ENCODE measurements at regions not wholly inside any gene's neighbourhood (a gene's known extent, or its start where the extent isn't known, plus 50 kb on each side); places are given as distances from the start of the nearest gene placed in this dataset.
"Not testable (repeated sequence)": the region's sequence is repeated elsewhere in the genome, so short reads cannot be mapped to it uniquely, and the experiment has no call there.

DNA sequence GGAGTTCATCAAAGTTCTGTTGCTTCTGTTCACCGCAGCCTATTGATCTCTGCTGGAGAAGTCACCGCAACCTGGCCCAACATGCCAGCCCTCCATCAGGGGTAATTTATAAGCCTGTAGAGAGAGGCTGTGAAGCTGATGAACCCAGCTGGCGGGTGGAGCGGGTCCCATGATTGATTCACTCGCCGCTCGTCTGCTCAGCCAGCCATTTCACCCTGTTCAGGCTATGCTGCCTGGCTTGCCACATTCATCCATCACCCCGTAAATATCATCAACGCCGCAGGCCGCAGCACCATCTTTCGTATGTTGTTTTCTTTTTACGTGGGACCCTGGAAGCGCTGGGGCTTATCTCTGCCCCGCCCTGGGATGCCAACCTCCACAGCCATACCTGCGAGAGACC, 116.7 kb upstream of the OPCML start:
- in situ Hi-C loops (cut with HindIII; ENCODE audit: low pct_unique_long_range_greater_than_20kb, low sequenced_read_pairs): no loop called here
- DNase-seq (ENCODE audit: low read depth in 1 of 2, low spot score in 1 of 2): no peak
- no peak for TF ChIP-seq JUND (IDR thresholded peaks at IDR 0.05; ENCODE audit: low read depth)

DNA sequence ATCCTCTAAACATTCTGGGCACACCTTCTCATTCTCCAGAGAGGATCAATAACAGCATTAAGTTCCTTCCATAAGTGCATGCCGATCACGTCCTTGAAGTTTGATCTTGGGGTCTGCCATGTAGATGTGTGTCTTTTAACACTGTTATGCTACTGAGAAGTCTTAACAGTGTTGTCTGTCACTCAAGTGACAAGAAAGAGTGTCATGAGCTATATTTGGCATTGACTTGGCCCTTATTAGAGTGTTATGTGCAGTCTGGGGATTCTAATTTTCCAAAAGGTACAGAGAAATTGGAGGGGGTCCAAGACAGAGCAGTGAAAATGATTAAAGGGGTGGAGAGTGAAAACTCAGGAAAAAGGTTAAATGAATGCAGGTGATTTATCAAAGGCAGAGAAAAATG, 107.1 kb upstream of the OPCML start:
- in situ Hi-C loops (cut with HindIII; ENCODE audit: low pct_unique_long_range_greater_than_20kb, low sequenced_read_pairs): no loop called here
- TF ChIP-seq JUND (IDR thresholded peaks at IDR 0.05; ENCODE audit: low read depth): no peak
- no peak for DNase-seq (ENCODE audit: low read depth in 1 of 2, low spot score in 1 of 2)

DNA sequence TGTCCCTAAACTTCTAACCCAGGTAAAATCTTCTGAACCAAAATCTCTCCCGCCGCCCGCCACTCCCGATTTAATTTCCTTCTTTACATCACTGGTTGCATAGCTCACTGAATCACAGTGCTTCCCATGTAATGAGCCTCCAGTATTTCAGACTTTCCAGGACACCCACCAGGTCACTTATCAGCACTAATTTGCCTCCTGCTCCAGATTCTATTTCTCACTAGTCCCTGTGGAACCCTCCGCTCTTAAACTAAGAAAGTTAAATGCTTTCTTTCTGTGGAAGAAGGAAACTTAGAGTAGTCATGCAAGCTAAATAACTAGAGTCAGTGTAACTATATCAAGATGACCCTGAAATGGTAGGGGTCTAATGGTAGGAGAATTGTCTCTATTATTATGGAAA, 106.6 kb upstream of the OPCML start:
- no peak for DNase-seq (ENCODE audit: low read depth in 1 of 2, low spot score in 1 of 2)
- no peak for TF ChIP-seq JUND (IDR thresholded peaks at IDR 0.05; ENCODE audit: low read depth)
- in situ Hi-C loops (cut with HindIII; ENCODE audit: low pct_unique_long_range_greater_than_20kb, low sequenced_read_pairs): no loop called here

DNA sequence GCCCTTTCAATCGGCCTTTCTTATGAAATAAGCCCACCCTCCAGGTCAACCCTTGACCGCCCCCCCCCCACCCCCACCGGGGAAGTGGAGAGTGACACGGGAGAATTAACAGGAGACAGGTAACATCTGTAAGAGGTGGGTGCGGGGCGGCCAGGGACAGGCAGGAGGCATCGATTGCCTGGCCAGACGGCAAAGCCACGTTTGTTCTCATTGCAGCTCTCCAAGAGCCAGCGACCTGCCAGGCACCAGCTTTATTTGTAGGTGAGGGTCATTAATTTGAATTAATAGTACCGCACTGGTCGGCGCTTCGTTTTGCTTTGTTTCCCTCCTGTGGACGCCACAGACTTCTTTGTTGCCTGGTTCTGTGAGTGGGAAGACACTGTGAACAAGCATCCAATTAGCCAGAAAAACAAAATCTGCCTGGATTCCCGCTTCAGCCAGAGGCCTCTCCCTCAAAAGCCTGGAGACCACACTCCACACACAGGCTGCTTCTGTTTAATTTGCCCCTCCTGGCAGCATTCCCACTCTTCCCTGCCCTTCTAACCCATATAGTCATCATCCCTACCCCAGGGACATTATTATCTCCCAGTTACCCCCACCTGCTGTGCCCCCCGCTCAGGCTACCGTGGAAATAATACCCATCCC, 104.5 kb upstream of the OPCML start:
- DNase-seq (ENCODE audit: low read depth in 1 of 2, low spot score in 1 of 2): no peak
- in situ Hi-C loops (cut with HindIII; ENCODE audit: low pct_unique_long_range_greater_than_20kb, low sequenced_read_pairs): no loop called here
- no peak for TF ChIP-seq JUND (IDR thresholded peaks at IDR 0.05; ENCODE audit: low read depth)

DNA sequence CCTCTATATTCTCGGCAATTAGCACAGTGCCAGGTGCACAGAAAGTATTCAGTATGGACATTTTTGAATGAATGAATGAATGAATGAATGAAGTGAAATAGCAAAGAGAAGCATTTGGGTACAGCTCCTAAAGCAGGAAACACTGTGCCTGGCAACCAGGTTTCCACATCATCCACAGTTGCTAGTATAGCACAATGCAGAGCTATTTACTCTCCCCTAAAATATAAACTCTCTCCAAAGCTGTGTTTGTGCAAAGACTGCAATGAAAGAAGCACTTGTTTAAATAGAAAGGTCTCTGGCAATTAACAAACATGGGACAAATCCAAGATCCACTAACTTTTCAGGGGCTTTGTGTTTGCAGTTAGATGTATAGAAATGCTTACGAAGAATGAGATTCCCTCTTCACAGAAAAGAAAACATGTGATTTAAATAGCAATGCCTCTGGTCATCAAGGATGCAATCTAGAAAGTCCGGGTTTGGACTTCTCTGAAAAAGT, 103.0 kb upstream of the OPCML start:
- in situ Hi-C loops (cut with HindIII; ENCODE audit: low pct_unique_long_range_greater_than_20kb, low sequenced_read_pairs): no loop called here
- no peak for DNase-seq (ENCODE audit: low read depth in 1 of 2, low spot score in 1 of 2)
- TF ChIP-seq JUND (IDR thresholded peaks at IDR 0.05; ENCODE audit: low read depth): no peak

DNA sequence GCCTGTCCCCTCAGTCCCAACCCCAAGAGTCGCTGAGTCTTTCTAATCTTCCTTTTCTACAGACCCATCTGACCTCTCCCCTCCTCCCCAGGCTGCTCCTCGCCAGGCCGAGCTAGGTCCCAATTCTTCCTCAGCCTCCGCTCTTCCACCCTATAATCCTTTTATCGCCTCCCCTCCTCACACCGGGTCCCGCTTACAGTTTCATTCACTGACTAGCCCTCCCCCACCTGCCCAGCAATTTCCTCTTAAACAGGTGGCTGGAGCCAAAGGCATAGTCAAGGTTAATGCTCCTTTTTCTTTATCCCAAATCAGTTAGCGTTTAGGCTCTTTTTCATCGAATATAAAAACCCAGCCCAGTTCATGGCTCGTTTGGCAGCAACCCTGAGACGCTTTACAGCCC, 96.1 kb upstream of the OPCML start:
- in situ Hi-C loops (cut with HindIII; ENCODE audit: low pct_unique_long_range_greater_than_20kb, low sequenced_read_pairs); DNase-seq (ENCODE audit: low read depth in 1 of 2, low spot score in 1 of 2): not testable (repeated sequence)

DNA sequence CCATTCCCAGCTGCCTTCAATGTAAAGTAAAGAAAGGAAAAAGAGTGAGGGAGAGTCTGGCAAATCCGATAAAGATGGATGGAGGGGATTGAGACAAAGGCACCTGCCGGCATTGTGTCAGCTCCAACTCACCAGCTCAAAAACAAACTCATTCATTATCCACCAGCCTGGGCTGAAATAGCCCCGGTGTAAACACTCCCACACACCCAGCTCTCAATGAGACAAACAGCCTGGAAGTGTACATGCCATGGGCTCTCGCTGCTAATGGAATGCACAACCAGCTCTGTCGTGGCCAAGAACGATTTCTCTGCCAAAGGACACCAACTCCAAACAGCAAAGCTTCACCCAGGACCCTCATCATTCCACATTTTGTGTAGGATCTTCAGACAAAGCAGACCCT, 89.3 kb upstream of the OPCML start:
- no peak for TF ChIP-seq JUND (IDR thresholded peaks at IDR 0.05; ENCODE audit: low read depth)
- no peak for DNase-seq (ENCODE audit: low read depth in 1 of 2, low spot score in 1 of 2)
- in situ Hi-C loops (cut with HindIII; ENCODE audit: low pct_unique_long_range_greater_than_20kb, low sequenced_read_pairs): no loop called here

DNA sequence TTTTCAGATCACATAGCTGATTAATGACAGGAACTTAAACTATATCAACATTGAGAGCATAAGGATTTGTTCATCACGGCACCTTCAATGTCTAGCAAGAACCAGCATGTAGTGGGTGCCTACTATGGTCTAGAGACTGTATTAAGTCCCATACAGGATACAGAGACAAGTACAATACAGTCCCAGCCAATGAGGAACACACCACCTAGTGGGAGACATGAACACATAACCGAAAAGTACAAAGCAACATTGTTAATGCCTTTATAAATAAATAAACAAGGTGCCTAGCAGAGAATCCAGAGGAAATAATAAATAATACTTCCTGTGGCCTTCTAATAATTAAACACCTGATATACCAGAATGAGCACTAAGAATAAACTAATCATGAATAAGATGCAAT, 87.7 kb upstream of the OPCML start:
- in situ Hi-C loops (cut with HindIII; ENCODE audit: low pct_unique_long_range_greater_than_20kb, low sequenced_read_pairs): no loop called here
- TF ChIP-seq JUND (IDR thresholded peaks at IDR 0.05; ENCODE audit: low read depth): no peak
- peak; percentile 39 to 59 for DNase-seq (ENCODE audit: low read depth in 1 of 2, low spot score in 1 of 2)

DNA sequence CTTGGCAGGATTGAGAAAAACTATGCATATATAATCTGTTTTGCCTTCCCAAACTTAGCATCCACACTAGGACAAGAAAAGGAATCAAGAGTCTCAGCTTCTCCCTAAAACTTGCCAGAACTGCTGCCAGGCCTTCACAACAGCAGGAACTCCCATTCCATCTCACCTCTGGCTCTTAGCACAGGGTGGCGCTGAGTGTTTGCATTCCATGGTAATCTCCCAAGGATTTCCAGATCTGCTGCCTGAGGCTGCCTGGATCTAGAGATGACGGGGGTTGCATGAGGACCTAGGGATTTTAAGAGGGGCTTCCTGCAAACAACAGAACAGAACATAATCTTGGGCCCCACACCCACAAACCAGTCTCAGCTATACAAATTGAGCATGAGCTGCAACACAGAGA, 87.1 kb upstream of the OPCML start:
- in situ Hi-C loops (cut with HindIII; ENCODE audit: low pct_unique_long_range_greater_than_20kb, low sequenced_read_pairs): no loop called here
- DNase-seq (ENCODE audit: low read depth in 1 of 2, low spot score in 1 of 2): no peak
- TF ChIP-seq JUND (IDR thresholded peaks at IDR 0.05; ENCODE audit: low read depth): no peak

DNA sequence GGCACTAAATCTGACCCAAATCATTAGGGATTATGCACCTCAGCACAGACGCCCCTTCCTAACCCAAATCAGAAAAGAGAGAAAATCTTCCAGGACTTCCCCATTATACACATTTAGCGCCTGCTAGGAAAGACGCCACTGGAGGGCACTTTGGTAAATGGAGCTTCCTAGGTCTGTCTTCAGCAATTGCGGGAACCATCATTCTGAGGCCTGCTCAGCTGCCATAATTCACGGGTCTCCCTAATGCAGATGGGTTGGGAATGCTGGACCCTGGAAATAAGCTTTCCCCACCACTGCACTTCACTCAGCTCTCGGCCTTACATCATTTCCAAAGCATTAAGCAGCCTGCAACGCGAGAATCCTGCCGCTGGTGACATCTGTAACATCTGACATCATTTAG, 86.2 kb upstream of the OPCML start:
- TF ChIP-seq JUND (IDR thresholded peaks at IDR 0.05; ENCODE audit: low read depth): no peak
- in situ Hi-C loops (cut with HindIII; ENCODE audit: low pct_unique_long_range_greater_than_20kb, low sequenced_read_pairs): no loop called here
- no peak for DNase-seq (ENCODE audit: low read depth in 1 of 2, low spot score in 1 of 2)

- DNase-seq (ENCODE audit: low read depth in 1 of 2, low spot score in 1 of 2): no peak
- in situ Hi-C loops (cut with HindIII; ENCODE audit: low pct_unique_long_range_greater_than_20kb, low sequenced_read_pairs): no loop called here
- no peak for TF ChIP-seq JUND (IDR thresholded peaks at IDR 0.05; ENCODE audit: low read depth)
These were observed 76.2 kb upstream of the OPCML start for GRCh38 chr11:133608496-133608895.

- TF ChIP-seq JUND (IDR thresholded peaks at IDR 0.05; ENCODE audit: low read depth): no peak
- DNase-seq (ENCODE audit: low read depth in 1 of 2, low spot score in 1 of 2): no peak
- in situ Hi-C loops (cut with HindIII; ENCODE audit: low pct_unique_long_range_greater_than_20kb, low sequenced_read_pairs): no loop called here
These were observed 73.8 kb upstream of the OPCML start for GRCh38 chr11:133606124-133606523.

GRCh38 chr11:133605482-133605881, 73.2 kb upstream of the OPCML start:
- in situ Hi-C loops (cut with HindIII; ENCODE audit: low pct_unique_long_range_greater_than_20kb, low sequenced_read_pairs): no loop called here
- no peak for TF ChIP-seq JUND (IDR thresholded peaks at IDR 0.05; ENCODE audit: low read depth)
- no peak for DNase-seq (ENCODE audit: low read depth in 1 of 2, low spot score in 1 of 2)

- no peak for DNase-seq (ENCODE audit: low read depth in 1 of 2, low spot score in 1 of 2)
- in situ Hi-C loops (cut with HindIII; ENCODE audit: low pct_unique_long_range_greater_than_20kb, low sequenced_read_pairs): no loop called here
- TF ChIP-seq JUND (IDR thresholded peaks at IDR 0.05; ENCODE audit: low read depth): no peak
These were observed 69.3 kb upstream of the OPCML start for GRCh38 chr11:133601641-133602040.
